ENCODE measurements at regions not wholly inside any gene's neighbourhood (a gene's known extent, or its start where the extent isn't known, plus 50 kb on each side); places are given as distances from the start of the nearest gene placed in this dataset.
"Not testable (repeated sequence)": the region's sequence is repeated elsewhere in the genome, so short reads cannot be mapped to it uniquely, and the experiment has no call there.

- DNase-seq (ENCODE audit: low spot score) = no peak
- no peak for TF ChIP-seq CTCF (IDR thresholded peaks at IDR 0.05; ENCODE audit: extremely low read depth, missing control alignments)
Observed at GRCh38 chr18:43952398-43952797, 675.1 kb upstream of the SYT4 start.

GRCh38 chr18:43961722-43962121 lies 684.4 kb upstream of the SYT4 start:
- DNase-seq (ENCODE audit: low spot score) = no peak
- TF ChIP-seq CTCF (IDR thresholded peaks at IDR 0.05; ENCODE audit: extremely low read depth, missing control alignments) = no peak

GRCh38 chr18:43964666-43965065 lies 687.4 kb upstream of the SYT4 start:
- no peak for TF ChIP-seq CTCF (IDR thresholded peaks at IDR 0.05; ENCODE audit: extremely low read depth, missing control alignments)
- DNase-seq (ENCODE audit: low spot score) = no peak

- TF ChIP-seq CTCF (IDR thresholded peaks at IDR 0.05; ENCODE audit: extremely low read depth, missing control alignments) = no peak
- no peak for DNase-seq (ENCODE audit: low spot score)
Observed at GRCh38 chr18:43965691-43966090, 688.4 kb upstream of the SYT4 start.

- TF ChIP-seq CTCF (IDR thresholded peaks at IDR 0.05; ENCODE audit: extremely low read depth, missing control alignments) = no peak
- DNase-seq (ENCODE audit: low spot score) = no peak
Observed at GRCh38 chr18:43970656-43971055, 693.4 kb upstream of the SYT4 start.

- no peak for DNase-seq (ENCODE audit: low spot score)
- TF ChIP-seq CTCF (IDR thresholded peaks at IDR 0.05; ENCODE audit: extremely low read depth, missing control alignments) = no peak
Observed at GRCh38 chr18:43978174-43978573, 700.9 kb upstream of the SYT4 start.

GRCh38 chr18:43982582-43982981 lies 698.1 kb upstream of the SETBP1 start:
- no peak for TF ChIP-seq CTCF (IDR thresholded peaks at IDR 0.05; ENCODE audit: extremely low read depth, missing control alignments)
- DNase-seq (ENCODE audit: low spot score) = no peak

GRCh38 chr18:43987061-43987460 lies 693.6 kb upstream of the SETBP1 start:
- DNase-seq (ENCODE audit: low spot score) = not testable (repeated sequence)
